Stimulated activated CD8-positive, alpha-beta memory T cell treated with anti-CD3 and anti-CD28 coated beads, Interleukin-12 subunit alpha, Interleukin-12 subunit beta, amount 100 ng/mL, for 4 hours (primary cell): ENCODE measurements at regions not wholly inside any gene's neighbourhood (a gene's known extent, or its start where the extent isn't known, plus 50 kb on each side); places are given as distances from the start of the nearest gene placed in this dataset.

Experiments used
- DNase-seq: peaks from one replicate; pipeline ENCODE4 v3.0.0-alpha.2; 2020; ENCODE audit warnings: low read depth

DNA sequence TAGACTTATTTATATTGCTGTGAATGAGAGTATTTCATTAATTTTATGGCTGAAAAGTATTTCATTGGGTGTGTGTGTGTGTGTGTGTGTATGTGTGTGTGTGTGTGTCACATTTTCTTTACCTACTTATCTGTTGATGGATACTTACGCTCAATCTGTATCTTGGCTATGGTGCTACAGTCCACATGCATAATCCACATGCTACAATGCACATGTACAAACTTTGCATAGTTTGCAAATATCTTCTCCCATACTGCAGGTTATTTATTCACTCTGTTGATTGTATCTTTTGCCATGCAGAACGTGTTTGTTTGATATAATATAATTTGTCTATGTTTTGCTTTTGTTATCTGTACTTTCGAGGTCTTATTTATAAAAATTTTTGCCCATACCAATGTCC, 167.8 kb downstream of the RAB28 start:
- no peak for DNase-seq

DNA sequence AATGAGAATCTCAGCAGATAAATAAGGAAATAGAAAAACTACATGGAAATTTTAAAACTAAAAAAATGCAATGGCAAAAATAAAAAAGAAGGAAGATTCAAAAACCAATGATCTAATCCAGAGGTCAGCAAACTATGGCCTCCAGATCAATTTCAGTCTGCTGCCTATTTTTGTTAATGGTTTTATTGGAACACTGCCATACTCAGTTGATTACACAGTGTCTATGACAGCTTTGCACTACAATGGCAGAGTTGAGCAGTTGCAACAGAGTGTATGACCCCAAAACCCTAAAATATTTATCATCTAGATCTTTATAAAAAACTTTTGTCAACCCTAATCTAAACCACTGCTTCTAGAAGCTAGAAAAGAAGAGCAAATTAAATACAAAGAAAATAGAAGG, 170.3 kb downstream of the RAB28 start:
- no peak for DNase-seq

DNA sequence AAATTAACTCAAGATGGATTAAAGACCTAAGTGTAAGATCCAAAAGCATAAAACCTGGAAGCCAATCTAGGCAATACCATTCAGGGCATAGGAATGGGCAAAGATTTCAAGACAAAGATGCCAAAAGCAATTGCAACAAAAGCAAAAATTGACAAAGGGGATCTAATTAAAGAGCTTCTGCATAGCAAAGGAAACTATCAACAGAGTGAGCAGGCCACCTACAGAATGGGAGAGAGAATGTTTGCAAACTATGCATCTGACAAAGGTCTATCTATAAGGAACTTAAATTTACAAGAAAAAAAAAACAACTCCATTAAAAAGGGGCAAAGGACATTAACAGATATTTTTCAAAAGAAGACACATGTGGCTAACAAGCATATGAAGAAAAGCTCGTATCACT, 171.9 kb downstream of the RAB28 start:
- DNase-seq, result no peak

DNA sequence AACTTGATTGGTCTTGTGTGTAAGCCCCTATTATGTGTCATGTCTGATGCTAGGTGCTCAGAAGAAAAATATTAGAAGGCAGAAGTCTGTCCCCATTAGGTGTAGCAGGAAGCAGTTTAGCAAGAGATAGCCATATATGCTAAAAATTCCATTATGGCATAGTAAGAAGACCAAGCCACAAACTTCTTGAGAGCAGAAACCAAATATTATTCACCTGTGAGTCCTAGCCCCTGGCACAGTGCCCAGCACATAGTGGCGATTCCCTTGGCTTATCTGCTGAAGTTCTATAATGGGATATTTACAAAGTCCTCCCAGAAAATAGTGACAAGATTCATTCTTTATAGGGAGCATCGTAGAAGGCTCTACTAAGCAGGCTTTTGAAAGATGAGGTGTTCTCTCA, 174.4 kb downstream of the RAB28 start:
- DNase-seq, result no peak

DNA sequence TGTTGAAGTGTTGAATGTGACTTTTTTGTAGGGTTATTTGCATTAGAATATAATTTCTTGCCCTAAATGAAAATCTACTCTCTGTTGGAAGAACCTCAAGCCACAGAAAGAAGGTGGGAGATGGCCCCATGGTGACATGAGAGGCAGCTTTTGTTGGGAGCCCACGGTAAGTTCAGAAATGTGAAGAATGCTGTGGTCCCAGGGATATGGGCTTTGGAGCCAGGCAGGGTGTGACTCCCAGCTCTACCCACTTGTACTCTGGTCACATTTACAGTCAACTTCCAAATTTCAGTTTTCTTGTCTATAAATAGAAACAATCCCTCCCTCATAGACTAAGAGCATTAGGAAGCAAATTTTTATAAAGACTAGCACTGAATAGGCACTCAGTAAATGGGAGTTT, 177.8 kb downstream of the RAB28 start:
- no peak for DNase-seq

DNA sequence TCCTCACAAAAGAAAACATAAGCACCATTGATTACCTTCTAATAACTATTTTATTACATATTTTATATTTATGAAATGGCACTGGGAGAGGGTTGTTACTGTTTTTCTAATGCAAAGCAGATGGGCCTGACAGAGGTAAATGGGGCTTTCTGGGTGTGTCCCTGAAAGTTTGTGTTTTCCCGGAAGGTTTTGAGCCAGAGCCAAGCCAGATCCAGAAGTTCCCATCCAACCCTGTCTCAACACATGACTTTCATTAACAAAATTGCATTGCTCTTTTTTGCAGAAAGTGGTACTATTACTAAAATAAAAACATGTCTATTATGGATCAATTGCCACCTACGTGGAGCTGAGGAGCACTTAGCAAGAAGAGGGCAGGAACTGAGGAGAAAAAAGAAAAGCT, 181.3 kb downstream of the RAB28 start:
- no peak for DNase-seq

DNA sequence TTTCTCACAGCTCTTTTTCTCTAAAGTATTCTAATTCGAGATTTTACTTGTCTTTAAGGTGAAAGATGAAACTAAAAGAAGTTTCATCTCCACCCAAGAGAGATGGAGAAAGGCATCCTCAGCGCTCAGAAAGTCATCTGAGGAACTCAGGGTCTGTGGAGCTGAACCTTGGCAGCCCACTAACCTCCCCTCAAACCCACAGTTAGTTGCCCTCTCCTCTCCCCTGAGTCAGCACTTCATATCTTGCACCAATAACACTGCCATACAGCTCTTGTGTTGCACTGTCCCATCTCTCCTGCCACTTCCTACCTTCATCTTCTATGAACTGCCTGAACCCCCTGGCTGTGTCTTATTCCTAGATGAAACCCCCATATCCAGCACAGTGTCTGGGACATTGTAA, 184.8 kb downstream of the RAB28 start:
- DNase-seq, result no peak

DNA sequence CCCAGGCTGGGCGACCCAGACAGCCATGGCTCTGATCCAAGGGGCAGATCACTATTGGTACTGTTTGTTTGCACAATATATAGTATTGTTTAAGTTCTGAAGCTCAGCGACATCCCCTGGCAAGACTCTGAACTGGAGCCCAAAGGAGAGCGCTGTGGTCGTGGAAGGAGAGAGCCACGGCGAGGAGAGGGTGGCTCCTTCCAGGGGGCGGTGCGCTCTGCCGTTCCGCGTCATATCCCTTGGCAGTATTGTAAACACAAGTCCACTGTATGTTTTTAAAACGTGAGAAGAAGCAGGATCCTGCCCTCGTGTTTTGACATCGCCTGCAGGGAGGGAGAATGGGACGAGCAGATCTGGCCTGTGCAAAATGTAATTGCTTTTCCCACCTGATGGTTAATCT, 185.5 kb downstream of the RAB28 start:
- DNase-seq, result no peak

DNA sequence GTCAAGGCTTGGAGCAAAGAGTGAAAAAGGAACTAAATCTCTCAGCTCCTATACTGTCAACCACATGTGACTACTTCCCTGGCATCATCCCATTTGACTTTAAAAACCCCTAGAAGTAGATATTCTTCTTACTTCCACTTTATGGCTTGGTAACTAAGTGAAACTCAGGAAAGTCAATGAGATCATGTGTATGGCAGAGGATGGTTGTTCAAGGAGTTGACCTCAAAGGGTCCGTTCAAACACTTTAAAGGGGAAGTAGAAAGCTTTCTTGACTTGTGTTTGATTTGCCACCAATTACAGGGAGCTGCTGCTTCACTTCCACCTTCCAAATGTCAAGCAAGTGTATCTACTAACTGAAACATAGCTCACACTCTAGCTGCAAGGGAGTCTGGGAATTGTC, 187.2 kb downstream of the RAB28 start:
- no peak for DNase-seq

DNA sequence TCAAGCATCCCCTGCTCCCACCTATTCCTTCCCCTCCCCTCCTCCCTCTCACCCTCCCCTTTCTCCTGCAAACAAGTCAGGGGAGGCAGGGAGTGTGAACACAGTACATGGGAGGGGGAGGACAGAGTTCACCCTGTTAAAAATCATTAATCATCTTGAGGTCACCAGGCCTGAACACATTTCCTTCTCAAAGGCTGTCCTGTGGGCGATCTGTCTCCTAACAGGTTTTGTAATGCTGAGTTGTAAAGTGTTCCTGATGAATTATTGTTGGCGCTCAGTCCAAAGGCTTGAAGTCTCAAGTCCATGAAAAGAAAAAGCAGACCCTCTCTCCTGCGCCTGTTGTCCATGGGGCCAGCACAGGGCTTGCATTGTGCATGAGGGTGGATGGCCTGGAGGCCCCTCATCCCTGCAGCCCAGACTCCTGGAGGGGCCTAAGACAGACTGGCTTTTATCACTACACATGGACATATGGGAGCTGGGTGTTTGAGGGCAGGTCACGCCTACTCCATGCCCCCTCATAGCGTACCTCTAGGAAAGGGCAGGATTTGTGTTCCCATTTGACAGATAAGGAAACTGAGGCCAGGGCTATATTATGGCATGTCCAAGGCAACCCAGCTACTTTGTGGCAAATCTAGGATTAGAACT, 189.1 kb downstream of the RAB28 start:
- DNase-seq, result no peak

DNA sequence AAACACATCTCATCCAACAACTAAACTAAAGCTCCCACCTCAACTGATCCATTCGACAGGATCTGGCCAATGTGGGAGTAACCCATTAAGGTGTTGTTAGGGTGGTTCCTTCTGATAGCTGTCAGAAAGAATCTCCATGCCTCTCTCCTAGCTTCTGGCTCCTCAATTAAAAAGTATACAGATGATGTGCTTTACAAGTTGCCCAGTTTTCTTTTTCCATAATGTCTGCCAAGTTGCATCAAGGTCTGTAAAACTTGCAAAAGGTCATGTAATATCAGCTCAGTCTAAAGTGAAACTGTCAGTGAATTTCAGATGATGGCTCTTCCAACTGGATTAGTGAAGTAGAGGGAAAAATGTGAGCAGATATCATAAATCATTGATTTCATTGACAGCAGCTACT, 191.8 kb downstream of the RAB28 start:
- DNase-seq, result no peak

DNA sequence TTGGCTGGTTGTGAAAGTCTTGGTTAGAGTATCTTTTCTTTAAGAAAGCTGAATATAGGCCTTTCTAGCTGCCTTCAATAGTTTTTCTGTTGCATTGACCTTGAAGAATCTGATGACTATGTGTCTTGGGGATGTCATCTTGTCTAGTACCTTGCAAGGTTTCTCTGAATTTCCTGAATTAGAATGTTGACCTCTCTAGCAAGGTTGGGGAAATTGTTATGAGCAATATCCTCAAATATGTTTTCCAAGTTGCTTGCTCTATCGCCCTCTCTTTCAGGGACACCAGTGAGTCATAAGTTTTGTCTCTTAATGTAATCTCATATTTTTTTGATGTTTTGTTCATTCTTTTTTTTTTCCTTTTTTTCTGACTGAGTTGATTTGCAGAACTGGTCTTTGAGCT, 194.7 kb downstream of the RAB28 start:
- DNase-seq, result no peak

DNA sequence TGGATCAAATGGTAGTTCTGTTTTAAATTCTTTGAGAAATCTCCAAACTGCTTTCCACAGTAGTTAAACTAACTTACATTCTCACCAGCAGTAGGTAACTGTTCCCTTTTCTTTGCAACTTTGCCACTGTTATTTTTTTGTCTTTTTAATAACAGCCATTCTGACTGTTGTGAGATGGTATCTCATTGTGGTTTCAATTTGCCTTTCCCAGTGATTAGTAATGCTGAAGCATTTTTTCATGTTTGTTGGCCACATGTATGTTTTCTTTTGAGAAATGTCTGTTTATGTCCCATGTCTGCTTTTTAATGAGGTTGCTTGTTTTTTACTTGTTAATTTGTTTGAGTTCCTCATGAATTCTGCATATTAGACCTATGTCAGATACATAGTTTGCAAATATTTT, 198.8 kb downstream of the RAB28 start:
- DNase-seq, result no peak

DNA sequence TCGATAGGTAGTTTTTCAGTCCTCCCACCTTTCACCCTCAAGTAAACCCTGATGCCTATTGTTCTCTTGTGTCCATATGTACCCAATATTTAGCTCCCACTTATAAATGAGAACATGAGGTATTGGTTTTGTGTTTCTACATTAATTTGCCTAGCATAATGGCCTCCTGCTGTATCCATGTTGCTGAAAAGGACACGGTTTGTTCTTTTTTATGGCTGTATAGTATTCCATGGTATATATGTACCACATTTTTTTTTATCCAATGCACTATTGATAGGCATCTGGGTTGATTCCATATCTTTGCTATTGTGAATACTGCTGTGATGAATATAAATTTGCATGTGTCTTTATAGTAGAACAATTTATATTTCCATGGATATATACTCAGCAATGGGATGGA, 199.2 kb downstream of the RAB28 start:
- DNase-seq, result no peak

DNA sequence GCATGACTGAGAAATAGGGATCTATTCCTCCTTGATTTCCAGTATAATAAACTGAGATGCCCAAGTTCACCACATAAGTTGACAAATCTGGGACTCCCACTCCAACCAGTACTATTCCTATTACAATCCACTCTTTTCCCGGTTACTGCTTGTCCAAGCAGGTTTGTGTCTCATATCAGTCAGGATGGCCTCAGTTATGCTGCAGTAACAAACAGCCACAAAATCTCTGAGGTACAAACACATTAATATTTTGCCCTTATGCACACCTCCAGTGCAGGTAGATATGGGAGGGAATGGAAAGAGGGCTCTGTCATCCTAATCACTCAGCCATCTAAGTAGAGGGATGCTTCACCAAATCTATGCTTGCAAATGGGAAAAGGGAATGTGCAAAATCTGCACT, 207.8 kb downstream of the RAB28 start:
- no peak for DNase-seq

DNA sequence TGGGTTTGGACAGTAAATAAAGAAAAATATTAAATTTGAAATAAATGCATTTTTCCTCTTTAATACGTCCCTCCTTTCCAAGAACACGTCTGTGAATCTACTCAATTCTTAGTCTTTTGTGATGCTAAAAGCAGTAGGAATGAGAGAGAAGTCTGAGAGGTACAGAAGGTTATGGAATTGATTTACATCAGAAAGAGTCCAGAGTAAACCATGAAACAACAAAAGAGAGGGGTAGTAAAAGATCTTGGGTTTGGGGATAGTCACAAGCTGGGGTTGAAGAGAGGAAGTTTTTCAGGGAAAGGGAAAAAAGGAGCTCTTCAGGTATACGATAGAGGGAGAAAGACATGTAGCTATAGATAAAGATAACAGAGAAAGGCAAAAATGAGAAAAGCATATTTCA, 215.4 kb downstream of the RAB28 start:
- no peak for DNase-seq

DNA sequence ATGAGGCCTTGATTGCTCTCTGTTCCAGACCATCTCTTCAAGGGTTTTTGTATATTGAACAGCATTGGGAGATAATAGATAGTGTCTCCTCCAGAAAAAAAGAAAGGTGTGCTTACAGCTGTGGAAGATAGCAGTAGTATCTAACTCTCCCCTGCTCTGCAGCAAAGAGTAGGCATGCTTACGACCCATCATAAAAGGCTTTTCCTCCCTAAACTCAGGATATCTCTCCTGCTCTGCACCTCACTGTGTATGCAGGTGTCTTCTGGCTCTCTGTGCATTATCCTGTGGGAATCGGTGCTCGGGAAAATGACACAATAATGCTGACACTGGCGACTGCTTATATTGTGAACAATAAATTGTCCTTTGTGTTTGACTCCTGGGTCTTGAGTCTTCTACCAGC, 216.0 kb downstream of the RAB28 start:
- no peak for DNase-seq

DNA sequence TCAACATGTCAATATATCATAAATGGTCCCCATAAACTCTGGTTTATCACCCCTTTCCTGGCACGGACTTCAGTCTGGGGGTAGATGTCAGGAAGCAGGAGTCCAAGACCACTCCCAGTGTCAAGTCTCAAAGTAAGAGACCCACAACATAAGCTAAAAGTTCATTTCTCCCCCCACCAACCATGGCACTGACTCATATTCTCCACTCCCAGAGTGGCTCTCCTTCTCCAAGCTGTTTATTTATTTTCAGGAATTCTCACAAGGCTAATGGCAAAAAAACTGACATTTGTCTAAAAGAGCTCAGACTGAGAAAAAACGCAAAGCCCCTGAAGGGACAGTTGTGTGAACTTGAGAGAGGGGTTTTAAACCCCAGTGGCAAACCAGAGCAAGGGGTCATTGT, 217.0 kb downstream of the RAB28 start:
- no peak for DNase-seq

DNA sequence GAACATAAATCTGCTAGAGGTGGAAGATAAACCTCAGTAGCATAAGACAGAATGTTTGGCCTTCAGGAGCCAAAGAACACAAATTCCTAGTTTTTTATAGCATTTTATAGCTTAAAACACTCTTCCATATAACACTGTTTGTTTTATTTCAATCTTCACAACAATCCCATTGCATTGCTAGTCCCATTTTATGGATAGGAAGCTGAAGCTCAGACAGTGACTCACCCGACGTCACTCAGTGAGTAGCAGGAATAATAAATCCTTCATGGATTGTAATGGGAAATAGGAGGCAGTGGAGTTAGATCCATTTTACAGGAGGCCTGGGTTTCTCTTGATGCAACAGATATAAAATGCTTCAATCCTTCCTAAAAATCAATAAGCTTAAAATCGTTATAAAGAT, 217.5 kb downstream of the RAB28 start:
- no peak for DNase-seq

DNA sequence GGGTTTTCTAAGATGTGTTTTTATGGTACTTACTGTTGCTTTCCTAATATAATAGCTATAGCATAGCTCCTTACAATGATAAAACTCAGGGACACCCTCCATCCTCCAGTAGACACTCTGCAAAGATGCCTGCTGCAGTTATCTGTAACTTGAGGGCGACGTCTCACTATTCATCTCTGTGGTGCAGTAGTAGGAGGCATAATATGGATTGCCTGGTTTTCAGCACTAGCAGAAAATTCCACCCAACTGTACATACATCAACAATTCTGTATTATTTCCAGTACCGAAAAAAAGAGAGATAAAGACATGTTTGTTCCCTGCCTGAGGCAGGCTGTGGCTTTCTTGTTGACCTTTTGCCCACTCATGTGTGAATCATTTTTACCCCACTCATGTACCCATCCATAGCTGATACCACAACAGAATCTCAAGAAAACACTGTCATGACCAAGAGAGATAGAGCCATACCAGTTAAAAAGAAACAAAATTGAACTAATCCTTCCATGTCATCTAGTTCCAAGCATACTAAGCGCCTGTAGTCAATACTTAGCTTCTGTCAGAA, 220.1 kb downstream of the RAB28 start:
- DNase-seq, result no peak

DNA sequence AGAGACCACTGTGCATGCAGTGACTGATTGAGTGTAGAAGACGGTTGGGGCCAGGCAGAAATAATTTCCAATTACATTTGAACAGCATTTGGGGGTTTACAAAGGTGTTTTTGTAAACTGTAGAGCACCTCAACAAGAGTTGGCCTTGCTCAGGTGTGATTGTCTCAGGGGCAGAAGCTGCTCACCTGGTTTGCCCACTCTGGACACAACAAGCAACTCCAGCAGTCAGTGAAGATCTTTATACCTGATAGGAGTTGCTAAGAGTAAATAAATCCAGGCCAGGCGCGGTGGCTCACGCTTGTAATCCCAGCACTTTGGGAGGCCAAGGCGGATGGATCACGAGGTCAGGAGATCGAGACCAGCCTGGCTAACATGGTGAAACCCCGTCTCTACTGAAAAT, 221.3 kb downstream of the RAB28 start:
- no peak for DNase-seq

DNA sequence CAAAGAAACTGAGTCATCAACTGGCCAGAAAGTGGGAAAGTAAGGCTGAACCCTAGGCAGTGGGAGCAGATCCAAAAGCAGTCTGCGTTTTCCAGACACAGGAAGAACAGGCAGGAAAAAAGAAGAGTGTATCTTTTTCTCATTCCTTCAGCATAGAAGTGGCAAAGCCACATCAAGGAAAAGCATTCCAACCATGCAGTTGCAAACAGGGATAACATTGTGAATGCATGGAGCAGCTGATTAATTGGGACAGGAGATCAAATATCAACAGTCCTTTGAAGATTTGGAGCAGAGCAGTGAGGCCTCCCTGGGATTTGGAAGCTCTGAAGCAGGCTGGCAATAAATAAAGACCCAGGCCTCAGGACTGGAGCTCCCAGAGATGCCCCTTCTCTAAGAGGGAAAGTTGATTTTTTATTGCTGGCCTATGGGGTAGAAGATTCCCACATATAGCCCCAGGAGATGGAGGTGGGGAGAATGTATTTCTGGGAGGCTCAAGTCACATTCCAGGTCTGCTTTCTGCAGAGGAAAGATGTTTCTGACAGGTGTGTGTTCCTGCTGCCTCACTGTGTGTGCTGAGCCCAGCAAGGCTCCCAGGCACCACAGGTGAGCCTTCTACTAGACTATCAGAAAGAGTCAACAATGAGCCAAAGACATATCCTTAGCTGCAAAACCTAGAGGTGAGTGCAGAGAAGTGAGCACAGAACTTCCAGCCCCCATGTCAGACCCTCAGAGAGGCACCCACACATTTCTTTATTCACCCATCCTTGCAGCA, 222.5 kb downstream of the RAB28 start:
- DNase-seq, result no peak

DNA sequence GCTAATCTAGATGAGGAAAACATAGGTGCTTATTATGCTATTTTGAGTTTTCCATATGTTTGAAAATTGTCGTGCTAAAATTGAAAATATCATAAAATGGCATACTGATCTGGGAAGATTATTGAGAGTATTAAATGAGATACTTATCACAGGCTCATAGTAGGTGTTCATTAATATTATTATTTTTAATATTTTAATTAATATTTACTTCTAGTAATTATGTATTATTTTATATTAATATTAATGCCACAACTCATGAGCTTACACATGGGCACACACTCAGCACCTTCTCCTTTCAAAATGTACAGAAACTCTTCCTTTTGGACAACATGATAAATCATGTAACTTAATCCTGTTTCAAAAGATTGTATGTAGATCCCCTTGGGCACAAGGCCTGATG, 223.6 kb downstream of the RAB28 start:
- no peak for DNase-seq

DNA sequence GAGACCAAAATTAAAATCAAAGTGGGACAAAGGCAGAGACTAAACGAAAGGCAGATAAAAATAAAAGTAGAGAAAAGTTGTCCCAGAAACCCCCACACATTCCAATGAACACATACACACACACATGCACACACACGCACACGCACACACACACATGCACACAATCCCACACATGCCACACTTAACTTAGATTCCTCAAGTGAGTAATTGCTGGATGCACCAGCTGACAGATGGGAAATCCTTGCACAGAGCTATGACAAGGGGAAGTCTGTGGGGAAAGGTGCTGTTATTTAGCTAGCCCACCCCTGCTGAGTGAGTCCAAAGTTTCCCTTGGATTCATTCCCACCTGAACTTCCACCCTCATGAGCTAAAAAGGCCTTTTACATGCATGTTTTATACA, 233.9 kb downstream of the RAB28 start:
- DNase-seq, result no peak
